Heart left ventricle (tissue), 13 donors: ENCODE measurements at regions not wholly inside any gene's neighbourhood (a gene's known extent, or its start where the extent isn't known, plus 50 kb on each side); places are given as distances from the start of the nearest gene placed in this dataset.

ENCODE experiments used
- POLR2A ChIP-seq, 2 donors: fragments of 450-650 bp; IDR thresholded peaks; one replicate each; pipeline ENCODE4 v1.6.1; 2017; ENCODE audit warnings: antibody characterized with exemption in 2 of 2, mild to moderate bottlenecking in 2 of 2, moderate library complexity in 2 of 2
- TF ChIP-seq, protein P1 (sequence below), 12 donors: fragments of 200-600 bp; sonication (generic) in 4 of 12; IDR thresholded peaks; one replicate each; pipeline versions ENCODE4 v1.5.0 to v1.8.0; 2018 to 2022; ENCODE audit warnings: antibody characterized with exemption in 12 of 12, mild to moderate bottlenecking in 5 of 12
- donor health status: ischemic (EF 13 %, LVEDD 7.1; RV severe dilation, severe dysfunction).
- donor health status: DM: no; HTN: yes; CAD: no.
- donor health status: DM: no; HTN: no; CAD: no.
- donor health status: ischemic (EF 25% LVEDD 6.9; RV normal size, moderate dysfunction).
- donor health status: ischemic (EF 25% LVEDD 5.7; RV mildly dilated, moderate dysfunction).
- donor health status: ischemic (EF 35%, LVEDD 5.7; RV mildly dilated, moderate dysfunction).
- donor health status: nonischemic (EF 11% LVEDD 7.7; RV severe dilation, severe dysfunction).
- donor health status: DM: yes; HTN: yes; CAD: no.
- donor health status: PGD.
- donor health status: ischemic (EF 29% LVEDD 5.4; RV normal size, mild dysfunction).
- donor health status: nonischemic (EF 23%, LVEDD 6.1; RV moderate dilation, normal function).

DNA sequence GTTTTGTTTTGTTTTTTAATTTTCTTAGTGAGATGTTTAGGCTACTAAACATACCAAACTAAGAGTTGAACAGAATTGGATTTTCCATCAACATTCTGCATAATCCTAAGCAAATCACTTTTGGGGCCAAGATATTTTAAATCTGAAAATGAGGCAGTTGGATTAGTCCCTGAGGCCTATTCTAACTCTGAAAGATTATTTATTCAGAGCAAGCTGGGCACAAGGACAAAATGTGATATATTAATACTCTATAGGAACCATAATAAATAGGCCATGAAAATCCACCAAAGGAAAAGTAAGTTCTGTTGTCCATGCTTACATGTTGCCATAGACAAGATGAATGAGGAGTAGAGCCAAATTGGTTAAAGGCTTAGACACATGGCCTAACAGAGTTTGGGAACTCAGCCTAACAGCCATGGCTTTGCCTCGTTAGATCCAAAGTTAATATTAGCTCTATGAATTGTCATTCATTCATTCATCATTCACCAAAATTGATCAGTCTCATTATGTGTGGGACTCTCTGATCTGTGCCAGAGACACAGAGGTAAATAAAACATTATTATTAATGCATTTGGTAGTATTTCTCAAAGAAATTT lies 183.5 kb downstream of the SCG2 start:
- TF ChIP-seq, protein P1, sequence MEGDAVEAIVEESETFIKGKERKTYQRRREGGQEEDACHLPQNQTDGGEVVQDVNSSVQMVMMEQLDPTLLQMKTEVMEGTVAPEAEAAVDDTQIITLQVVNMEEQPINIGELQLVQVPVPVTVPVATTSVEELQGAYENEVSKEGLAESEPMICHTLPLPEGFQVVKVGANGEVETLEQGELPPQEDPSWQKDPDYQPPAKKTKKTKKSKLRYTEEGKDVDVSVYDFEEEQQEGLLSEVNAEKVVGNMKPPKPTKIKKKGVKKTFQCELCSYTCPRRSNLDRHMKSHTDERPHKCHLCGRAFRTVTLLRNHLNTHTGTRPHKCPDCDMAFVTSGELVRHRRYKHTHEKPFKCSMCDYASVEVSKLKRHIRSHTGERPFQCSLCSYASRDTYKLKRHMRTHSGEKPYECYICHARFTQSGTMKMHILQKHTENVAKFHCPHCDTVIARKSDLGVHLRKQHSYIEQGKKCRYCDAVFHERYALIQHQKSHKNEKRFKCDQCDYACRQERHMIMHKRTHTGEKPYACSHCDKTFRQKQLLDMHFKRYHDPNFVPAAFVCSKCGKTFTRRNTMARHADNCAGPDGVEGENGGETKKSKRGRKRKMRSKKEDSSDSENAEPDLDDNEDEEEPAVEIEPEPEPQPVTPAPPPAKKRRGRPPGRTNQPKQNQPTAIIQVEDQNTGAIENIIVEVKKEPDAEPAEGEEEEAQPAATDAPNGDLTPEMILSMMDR (IDR thresholded peaks at IDR 0.05), result no peak
- no peak for TF ChIP-seq POLR2A (IDR thresholded peaks at IDR 0.05)
